GM12892 (cell line): ENCODE measurements at regions not wholly inside any gene's neighbourhood (a gene's known extent, or its start where the extent isn't known, plus 50 kb on each side); places are given as distances from the start of the nearest gene placed in this dataset.

ENCODE experiments used
- DNase-seq: peaks from one replicate; pipeline ENCODE4 v3.0.0; 2011; ENCODE audit not compliant: insufficient read length
- FAIRE-seq: peaks from 2 replicates; lab custom pipeline; 2011; peaks lifted over from hg19 to GRCh38; lab: Jason Lieb, UNC
- POLR2A ChIP-seq: IDR thresholded peaks from 2 replicates; pipeline ENCODE4 v1.6.1; 2011; ENCODE audit warnings: low read depth, low read length, control low read depth
- POLR2AphosphoS5 ChIP-seq: IDR thresholded peaks from 2 replicates; pipeline ENCODE4 v1.6.1; 2011; ENCODE audit warnings: low read depth, low read length, control low read depth
- TAF1 ChIP-seq: IDR thresholded peaks from 2 replicates; pipeline ENCODE4 v1.6.1; 2011; ENCODE audit warnings: low read depth, mild to moderate bottlenecking, control low read depth, low read length, borderline replicate concordance

GRCh38 chr9:119793218-119793617 lies 424.0 kb upstream of the BRINP1 start:
- TF ChIP-seq TAF1 (no peak), POLR2A (no peak), POLR2AphosphoS5 (no peak)
- DNase-seq (no peak), FAIRE-seq (no peak)

- TF ChIP-seq TAF1 (no peak), POLR2A (no peak), POLR2AphosphoS5 (no peak)
- DNase-seq (no peak), FAIRE-seq (no peak)
These were observed 423.0 kb upstream of the BRINP1 start for GRCh38 chr9:119792242-119792641.

GRCh38 chr9:119789987-119790386 lies 420.8 kb upstream of the BRINP1 start:
- DNase-seq, result no peak
- no peak for TF ChIP-seq POLR2AphosphoS5
- TF ChIP-seq TAF1, result no peak
- no peak for TF ChIP-seq POLR2A
- FAIRE-seq, result no peak

- DNase-seq (no peak), FAIRE-seq (no peak)
- no peak for TF ChIP-seq POLR2AphosphoS5
These were observed 419.7 kb upstream of the BRINP1 start for GRCh38 chr9:119788921-119789320.

- no peak for FAIRE-seq
- TF ChIP-seq TAF1 (no peak), POLR2A (no peak), POLR2AphosphoS5 (no peak)
These were observed 412.7 kb upstream of the BRINP1 start for GRCh38 chr9:119781886-119782285.

GRCh38 chr9:119775410-119775809 lies 406.2 kb upstream of the BRINP1 start:
- DNase-seq (no peak), FAIRE-seq (no peak)
- TF ChIP-seq POLR2AphosphoS5 (no peak), POLR2A (no peak)

More at GRCh38 chr9:119781886-119782285, 412.7 kb upstream of the BRINP1 start:
- no peak for DNase-seq

- no peak for TF ChIP-seq TAF1
- no peak for TF ChIP-seq POLR2AphosphoS5
- TF ChIP-seq POLR2A, result no peak
- no peak for DNase-seq
- no peak for FAIRE-seq
These were observed 404.6 kb upstream of the BRINP1 start for GRCh38 chr9:119773823-119774222.

- FAIRE-seq (no peak), DNase-seq (no peak)
- TF ChIP-seq POLR2A, result no peak
- TF ChIP-seq POLR2AphosphoS5, result no peak
- TF ChIP-seq TAF1, result no peak
These were observed 402.1 kb upstream of the BRINP1 start for GRCh38 chr9:119771341-119771740.

GRCh38 chr9:119768266-119768665 lies 399.0 kb upstream of the BRINP1 start:
- no peak for DNase-seq
- TF ChIP-seq POLR2AphosphoS5 (no peak), TAF1 (no peak), POLR2A (no peak)
- no peak for FAIRE-seq

- FAIRE-seq (no peak), DNase-seq (no peak)
- TF ChIP-seq TAF1 (no peak), POLR2A (no peak), POLR2AphosphoS5 (no peak)
These were observed 396.5 kb upstream of the BRINP1 start for GRCh38 chr9:119765632-119766175.

GRCh38 chr9:119763260-119763659 lies 394.0 kb upstream of the BRINP1 start:
- no peak for FAIRE-seq
- no peak for TF ChIP-seq TAF1
- TF ChIP-seq POLR2A, result no peak
- no peak for TF ChIP-seq POLR2AphosphoS5

GRCh38 chr9:119761812-119762211 lies 392.6 kb upstream of the BRINP1 start:
- DNase-seq (no peak), FAIRE-seq (no peak)
- TF ChIP-seq TAF1 (no peak), POLR2A (no peak), POLR2AphosphoS5 (no peak)

More at GRCh38 chr9:119763260-119763659, 394.0 kb upstream of the BRINP1 start:
- no peak for DNase-seq

GRCh38 chr9:119758990-119759389 lies 389.8 kb upstream of the BRINP1 start:
- DNase-seq, result no peak
- no peak for FAIRE-seq
- TF ChIP-seq POLR2AphosphoS5, result no peak
- no peak for TF ChIP-seq TAF1
- TF ChIP-seq POLR2A, result no peak
